Type B pancreatic cell (in vitro differentiated cells): ENCODE measurements at regions not wholly inside any gene's neighbourhood (a gene's known extent, or its start where the extent isn't known, plus 50 kb on each side); places are given as distances from the start of the nearest gene placed in this dataset.

Source experiments
- DNase-seq: peaks from one replicate; pipeline ENCODE4 v3.0.0; 2021; ENCODE audit warnings: mixed read lengths; ENCODE audit not compliant: unreplicated experiment; ENCODE audit errors: extremely low spot score
- H3K27ac Mint-ChIP-seq: 2 replicates; pipeline ENCODE4 v1.8.0; 2021; ENCODE audit warnings: mild to moderate bottlenecking, mixed read lengths
- H3K27me3 Mint-ChIP-seq: 2 replicates; pipeline ENCODE4 v1.8.0; 2021; ENCODE audit warnings: mixed read lengths
- H3K36me3 Mint-ChIP-seq: 2 replicates; pipeline ENCODE4 v1.8.0; 2021; ENCODE audit warnings: mixed read lengths
- H3K4me1 Mint-ChIP-seq: one replicate; pipeline ENCODE4 v1.8.0; 2021; ENCODE audit warnings: mixed read lengths; ENCODE audit not compliant: unreplicated experiment
- H3K4me3 Mint-ChIP-seq: 2 replicates; pipeline ENCODE4 v1.8.0; 2021; ENCODE audit warnings: mild to moderate bottlenecking, mixed read lengths
- H3K9me3 Mint-ChIP-seq: 2 replicates; pipeline ENCODE4 v1.8.0; 2021; ENCODE audit warnings: mixed read lengths
- TF ChIP-seq, protein P1 (sequence below): fragments of 200-600 bp; sonication (generic); conservative IDR thresholded peaks from 2 replicates; pipeline ENCODE4 v1.5.0; 2021; ENCODE audit warnings: antibody characterized with exemption, mild to moderate bottlenecking

DNA sequence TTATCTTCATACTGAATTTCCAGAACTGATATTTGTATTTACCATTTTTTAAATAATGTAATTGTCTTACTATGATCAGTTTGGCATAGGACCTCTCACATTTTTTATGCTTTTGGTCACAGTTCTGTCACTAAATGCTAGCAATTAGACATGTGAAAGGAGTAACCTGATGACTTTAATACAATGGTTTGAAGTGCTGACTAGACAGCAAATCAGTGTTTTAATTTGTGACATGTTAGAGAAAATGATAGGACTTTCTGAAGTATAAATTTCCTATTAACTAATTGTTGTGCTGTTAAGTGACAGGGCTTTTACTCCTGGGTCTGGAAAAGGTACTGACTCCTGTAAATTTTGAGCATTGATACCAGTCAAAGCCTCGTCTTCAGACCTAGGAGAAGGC is 117.5 kb downstream of the ZNF330 start:
- Mint-ChIP-seq H3K27me3 (peaks cover 7% of the 10 kb centered on the region), H3K36me3 (no peaks in the 10 kb centered on the region), H3K9me3 (no peaks in the 10 kb centered on the region), H3K27ac (no peak overlapping the region), H3K4me1 (no peaks in the 10 kb centered on the region), H3K4me3 (no peak overlapping the region)
- DNase-seq = no peak
- TF ChIP-seq, protein P1, sequence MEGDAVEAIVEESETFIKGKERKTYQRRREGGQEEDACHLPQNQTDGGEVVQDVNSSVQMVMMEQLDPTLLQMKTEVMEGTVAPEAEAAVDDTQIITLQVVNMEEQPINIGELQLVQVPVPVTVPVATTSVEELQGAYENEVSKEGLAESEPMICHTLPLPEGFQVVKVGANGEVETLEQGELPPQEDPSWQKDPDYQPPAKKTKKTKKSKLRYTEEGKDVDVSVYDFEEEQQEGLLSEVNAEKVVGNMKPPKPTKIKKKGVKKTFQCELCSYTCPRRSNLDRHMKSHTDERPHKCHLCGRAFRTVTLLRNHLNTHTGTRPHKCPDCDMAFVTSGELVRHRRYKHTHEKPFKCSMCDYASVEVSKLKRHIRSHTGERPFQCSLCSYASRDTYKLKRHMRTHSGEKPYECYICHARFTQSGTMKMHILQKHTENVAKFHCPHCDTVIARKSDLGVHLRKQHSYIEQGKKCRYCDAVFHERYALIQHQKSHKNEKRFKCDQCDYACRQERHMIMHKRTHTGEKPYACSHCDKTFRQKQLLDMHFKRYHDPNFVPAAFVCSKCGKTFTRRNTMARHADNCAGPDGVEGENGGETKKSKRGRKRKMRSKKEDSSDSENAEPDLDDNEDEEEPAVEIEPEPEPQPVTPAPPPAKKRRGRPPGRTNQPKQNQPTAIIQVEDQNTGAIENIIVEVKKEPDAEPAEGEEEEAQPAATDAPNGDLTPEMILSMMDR = no peak

DNA sequence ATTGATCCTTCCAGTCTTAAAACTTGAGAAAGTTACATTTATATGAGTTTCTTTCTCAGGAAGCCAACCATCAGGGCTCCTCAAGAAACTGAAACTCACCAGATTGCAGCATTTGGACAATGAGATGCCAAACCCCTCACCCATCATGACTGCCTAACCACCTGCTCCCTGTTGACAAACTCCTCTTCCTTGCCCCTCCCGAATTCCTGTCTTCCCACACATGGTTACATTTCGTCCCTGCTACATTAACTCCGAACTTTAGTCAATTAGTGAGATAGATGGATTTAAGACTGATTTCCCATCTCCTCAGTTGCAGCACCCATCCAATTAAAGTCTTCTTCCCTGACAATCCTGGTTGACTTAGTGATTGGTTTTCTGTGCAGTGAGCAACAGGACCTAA is 118.7 kb downstream of the ZNF330 start:
- no peak overlapping the region for H3K27ac Mint-ChIP-seq
- no peak overlapping the region for H3K4me3 Mint-ChIP-seq
- H3K4me1 Mint-ChIP-seq = no peaks in the 10 kb centered on the region
- peaks cover 11% of the 10 kb centered on the region for H3K27me3 Mint-ChIP-seq
- no peaks in the 10 kb centered on the region for H3K9me3 Mint-ChIP-seq
- no peak for DNase-seq
- TF ChIP-seq, protein P1 = no peak
- H3K36me3 Mint-ChIP-seq = no peaks in the 10 kb centered on the region

DNA sequence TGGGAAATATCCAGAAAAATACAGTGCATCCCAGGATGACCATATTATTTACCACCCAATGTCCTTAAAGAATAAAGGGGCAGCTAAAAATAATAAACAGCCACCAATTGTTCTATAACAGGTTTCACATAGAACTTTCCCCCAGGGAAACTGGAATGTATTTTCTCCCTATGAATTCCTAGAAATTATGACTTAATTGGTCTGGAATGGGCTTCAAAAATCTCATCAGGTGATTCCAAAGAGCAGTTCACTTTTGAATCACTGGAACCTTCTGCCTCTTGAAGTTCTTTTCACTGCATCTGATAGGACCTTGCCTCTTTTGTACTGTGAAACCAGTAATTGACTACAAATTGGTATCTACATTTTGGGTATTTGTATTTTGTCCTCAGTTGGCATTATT is 119.3 kb downstream of the ZNF330 start:
- H3K27ac Mint-ChIP-seq = no peak overlapping the region
- H3K36me3 Mint-ChIP-seq = no peaks in the 10 kb centered on the region
- no peaks in the 10 kb centered on the region for H3K9me3 Mint-ChIP-seq
- TF ChIP-seq, protein P1 = no peak
- H3K27me3 Mint-ChIP-seq = peaks cover 11% of the 10 kb centered on the region
- no peak overlapping the region for H3K4me3 Mint-ChIP-seq
- no peak for DNase-seq
- no peaks in the 10 kb centered on the region for H3K4me1 Mint-ChIP-seq

DNA sequence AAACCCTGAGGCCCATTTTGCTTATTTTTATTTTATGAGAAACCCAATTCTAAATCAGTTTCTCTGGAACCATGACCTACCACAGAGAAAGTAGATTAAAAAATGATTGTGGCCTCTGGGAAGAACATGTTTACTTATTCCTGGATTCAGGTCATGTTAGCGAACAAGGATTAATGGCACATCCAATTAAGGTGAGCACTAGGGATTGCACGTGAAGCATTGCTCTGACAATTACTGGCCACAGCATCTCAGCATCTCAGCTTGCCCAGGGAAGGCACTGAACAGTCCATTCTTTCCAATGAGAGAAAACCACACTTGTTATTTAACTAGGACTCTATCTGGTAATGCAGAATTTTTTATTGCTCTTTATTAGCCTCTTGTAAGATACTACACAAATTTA is 119.8 kb downstream of the ZNF330 start:
- DNase-seq = no peak
- Mint-ChIP-seq H3K4me1 (no peaks in the 10 kb centered on the region), H3K36me3 (no peaks in the 10 kb centered on the region), H3K4me3 (no peak overlapping the region), H3K27me3 (peaks cover 11% of the 10 kb centered on the region), H3K27ac (no peak overlapping the region), H3K9me3 (no peaks in the 10 kb centered on the region)
- TF ChIP-seq, protein P1 = no peak

DNA sequence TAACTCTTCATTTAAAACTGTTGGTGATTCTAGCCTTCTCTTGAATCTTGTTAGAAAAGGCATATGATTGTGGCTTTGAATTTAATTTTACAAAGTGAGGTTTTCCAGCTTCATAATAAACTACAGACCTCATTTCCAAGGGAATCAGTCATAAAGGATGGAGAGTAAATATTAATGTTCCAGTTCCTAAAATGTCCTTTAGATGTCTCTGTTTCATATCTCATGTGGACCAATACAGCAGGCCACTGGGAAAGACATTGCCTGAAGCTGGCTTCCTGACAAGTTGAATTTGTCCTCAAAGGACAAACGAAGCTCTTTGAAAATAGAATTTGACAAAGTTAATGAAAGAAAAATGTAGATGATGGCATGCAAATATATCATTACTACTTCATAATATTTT is 125.4 kb downstream of the ZNF330 start:
- Mint-ChIP-seq H3K9me3 (no peaks in the 10 kb centered on the region), H3K4me1 (no peaks in the 10 kb centered on the region), H3K27ac (no peak overlapping the region), H3K36me3 (no peaks in the 10 kb centered on the region), H3K4me3 (no peak overlapping the region), H3K27me3 (peaks cover 6% of the 10 kb centered on the region)
- DNase-seq = no peak
- TF ChIP-seq, protein P1 = peak; percentile 68

DNA sequence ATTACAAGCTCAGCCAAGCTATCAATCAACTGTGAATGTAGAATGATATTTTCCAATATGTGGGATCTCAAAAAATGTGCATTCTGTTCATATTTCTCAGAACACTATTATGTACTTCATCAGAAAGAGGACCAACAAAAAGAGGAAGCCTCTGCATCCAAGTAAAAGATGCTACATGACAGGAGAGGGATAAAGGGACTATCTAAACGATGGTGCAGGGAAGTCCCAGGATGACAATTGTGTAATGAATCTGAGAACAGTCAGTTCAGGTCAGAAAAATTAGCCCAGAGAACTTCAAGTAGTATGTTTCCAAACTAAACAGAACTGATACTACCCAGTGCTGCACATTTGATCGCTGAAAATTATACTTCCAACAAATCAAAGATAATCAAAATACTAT is 127.0 kb downstream of the ZNF330 start:
- Mint-ChIP-seq H3K4me1 (no peaks in the 10 kb centered on the region), H3K9me3 (no peaks in the 10 kb centered on the region), H3K27ac (no peak overlapping the region), H3K27me3 (peaks cover 4% of the 10 kb centered on the region), H3K36me3 (no peaks in the 10 kb centered on the region), H3K4me3 (no peak overlapping the region)
- TF ChIP-seq, protein P1 = no peak
- DNase-seq = no peak
